ENCODE measurements at regions not wholly inside any gene's neighbourhood (a gene's known extent, or its start where the extent isn't known, plus 50 kb on each side); places are given as distances from the start of the nearest gene placed in this dataset.

DNA sequence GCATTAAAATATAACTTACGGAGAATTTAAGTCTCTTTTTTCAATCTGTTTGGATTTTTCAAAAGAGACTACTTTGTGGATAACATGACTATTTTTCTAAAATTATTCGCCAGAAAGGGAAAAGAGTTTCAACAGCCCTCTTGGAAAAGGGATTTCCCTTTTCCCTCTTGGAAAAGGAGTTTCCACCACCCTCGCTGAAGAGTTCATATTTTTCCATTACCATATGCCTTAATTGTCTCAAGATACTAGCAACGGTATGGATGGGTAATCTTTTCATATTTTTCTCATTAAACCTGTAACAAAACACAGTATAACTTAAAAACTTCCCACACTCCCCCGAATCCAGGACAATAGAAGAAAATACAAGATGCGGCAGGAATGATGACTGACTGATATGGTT, 66.1 kb upstream of the SPATA12 start:
- Histone ChIP-seq H3K4me1 (ENCODE audit: insufficient read depth) (peaks cover 11% of the 10 kb centered on the region), H3K27ac (no peak overlapping the region), H3K9me3 (no peaks in the 10 kb centered on the region), H3K4me3 (no peak overlapping the region), H3K27me3 (no peaks in the 10 kb centered on the region), H3K36me3 (no peaks in the 10 kb centered on the region)
- DNase-seq: no peak
- intact Hi-C loops (cut with DNase I): loop anchor here in 2 of 4 donors (10.0 kb wide), 1 partner anchor 170 kb away; the partner anchor contains the start of gene IL17RD (in 2 of the 2)
- TF ChIP-seq EP300 (IDR thresholded peaks at IDR 0.05) (no peak), POLR2A (IDR thresholded peaks at IDR 0.05) (no peak)
- TF ChIP-seq, protein P1, sequence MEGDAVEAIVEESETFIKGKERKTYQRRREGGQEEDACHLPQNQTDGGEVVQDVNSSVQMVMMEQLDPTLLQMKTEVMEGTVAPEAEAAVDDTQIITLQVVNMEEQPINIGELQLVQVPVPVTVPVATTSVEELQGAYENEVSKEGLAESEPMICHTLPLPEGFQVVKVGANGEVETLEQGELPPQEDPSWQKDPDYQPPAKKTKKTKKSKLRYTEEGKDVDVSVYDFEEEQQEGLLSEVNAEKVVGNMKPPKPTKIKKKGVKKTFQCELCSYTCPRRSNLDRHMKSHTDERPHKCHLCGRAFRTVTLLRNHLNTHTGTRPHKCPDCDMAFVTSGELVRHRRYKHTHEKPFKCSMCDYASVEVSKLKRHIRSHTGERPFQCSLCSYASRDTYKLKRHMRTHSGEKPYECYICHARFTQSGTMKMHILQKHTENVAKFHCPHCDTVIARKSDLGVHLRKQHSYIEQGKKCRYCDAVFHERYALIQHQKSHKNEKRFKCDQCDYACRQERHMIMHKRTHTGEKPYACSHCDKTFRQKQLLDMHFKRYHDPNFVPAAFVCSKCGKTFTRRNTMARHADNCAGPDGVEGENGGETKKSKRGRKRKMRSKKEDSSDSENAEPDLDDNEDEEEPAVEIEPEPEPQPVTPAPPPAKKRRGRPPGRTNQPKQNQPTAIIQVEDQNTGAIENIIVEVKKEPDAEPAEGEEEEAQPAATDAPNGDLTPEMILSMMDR (IDR thresholded peaks at IDR 0.05): no peak
- 85 to 90% (median 90%) methylated on average over 6 of the region's 6 CpGs for WGBS, 3 donors

DNA sequence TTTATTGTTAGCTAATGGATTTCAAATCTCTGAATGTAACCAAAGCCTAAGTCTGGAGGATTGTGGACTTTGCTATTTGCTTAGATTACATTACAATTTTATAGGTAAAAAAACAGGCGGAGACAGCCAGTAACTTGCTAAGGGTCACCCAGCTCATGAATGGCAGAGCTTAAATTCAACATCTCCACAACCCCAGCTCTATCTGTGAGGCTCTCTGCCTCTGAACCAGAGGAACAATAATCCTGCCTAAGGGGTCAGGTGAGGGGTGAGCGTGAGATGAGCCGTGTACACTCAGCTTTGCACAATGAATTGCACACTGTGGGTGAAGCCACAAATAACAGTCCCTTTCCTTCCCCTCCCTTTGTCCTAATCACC, 69.8 kb upstream of the SPATA12 start:
- no peak overlapping the region for H3K27ac ChIP-seq
- no peaks in the 10 kb centered on the region for H3K27me3 ChIP-seq
- no peaks in the 10 kb centered on the region for H3K36me3 ChIP-seq
- TF ChIP-seq POLR2A (IDR thresholded peaks at IDR 0.05) (no peak), EP300 (IDR thresholded peaks at IDR 0.05) (no peak)
- TF ChIP-seq, protein P1 (IDR thresholded peaks at IDR 0.05): no peak
- no peak overlapping the region for H3K4me3 ChIP-seq
- WGBS, 3 donors: 90 to 92% (median 92%) methylated on average over 3 of the region's 3 CpGs
- peaks cover 5% of the 10 kb centered on the region for H3K4me1 ChIP-seq (ENCODE audit: insufficient read depth)
- no peak for DNase-seq
- no peaks in the 10 kb centered on the region for H3K9me3 ChIP-seq
- intact Hi-C loops (cut with DNase I): loop anchor here in 2 of 4 donors (10.0 kb wide), 1 partner anchor 174 kb away; the partner anchor contains the start of gene IL17RD (in 2 of the 2)

DNA sequence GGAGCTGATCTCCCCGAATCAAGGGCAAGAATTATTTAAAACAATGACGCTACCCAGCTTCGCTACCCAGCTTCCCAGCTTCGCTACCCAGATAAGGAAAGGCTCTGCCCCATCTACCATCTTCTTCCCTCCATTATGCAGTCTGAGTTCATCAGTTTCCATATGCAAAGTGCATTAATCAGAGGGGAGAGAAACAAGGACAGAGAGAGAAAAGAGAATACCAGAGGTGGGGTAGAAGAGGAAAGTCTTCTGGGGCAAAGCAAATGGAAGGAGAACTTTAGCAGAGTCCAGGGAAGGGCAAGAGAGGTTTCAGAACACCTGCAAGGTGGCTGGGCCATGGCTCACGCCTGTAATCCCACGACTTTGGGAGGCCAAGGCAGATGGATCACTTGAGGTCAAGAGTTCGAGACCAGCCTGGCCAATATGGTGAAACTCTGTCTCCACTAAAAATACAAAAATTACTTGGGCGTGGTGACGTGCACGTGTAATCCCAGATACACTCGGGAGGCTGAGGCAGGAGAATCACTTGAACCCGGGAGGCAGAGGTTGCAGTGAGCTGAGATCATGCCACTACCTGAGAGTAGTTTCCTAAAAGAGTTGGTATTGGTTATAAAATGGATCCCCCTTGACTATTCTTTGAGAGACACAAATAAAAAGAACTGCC, 70.4 kb upstream of the SPATA12 start:
- Histone ChIP-seq H3K27me3 (no peaks in the 10 kb centered on the region), H3K4me3 (no peak overlapping the region), H3K36me3 (no peaks in the 10 kb centered on the region), H3K9me3 (no peaks in the 10 kb centered on the region), H3K4me1 (ENCODE audit: insufficient read depth) (peaks cover 10% of the 10 kb centered on the region), H3K27ac (peak overlapping the region in 1 of 2 donors; percentile 46)
- WGBS, 3 donors: 68 to 84% (median 76%) methylated on average over 12 of the region's 12 CpGs
- intact Hi-C loops (cut with DNase I): loop anchor here (2.0 to 10.0 kb wide), 7 partner anchors 65 to 287 kb away; partner anchors contain the start of genes ARHGEF3 (in 2 of the 4) and IL17RD (in 2 of the 4)
- no peak for TF ChIP-seq EP300 (IDR thresholded peaks at IDR 0.05)
- TF ChIP-seq, protein P1 (IDR thresholded peaks at IDR 0.05): no peak
- no peak for DNase-seq

DNA sequence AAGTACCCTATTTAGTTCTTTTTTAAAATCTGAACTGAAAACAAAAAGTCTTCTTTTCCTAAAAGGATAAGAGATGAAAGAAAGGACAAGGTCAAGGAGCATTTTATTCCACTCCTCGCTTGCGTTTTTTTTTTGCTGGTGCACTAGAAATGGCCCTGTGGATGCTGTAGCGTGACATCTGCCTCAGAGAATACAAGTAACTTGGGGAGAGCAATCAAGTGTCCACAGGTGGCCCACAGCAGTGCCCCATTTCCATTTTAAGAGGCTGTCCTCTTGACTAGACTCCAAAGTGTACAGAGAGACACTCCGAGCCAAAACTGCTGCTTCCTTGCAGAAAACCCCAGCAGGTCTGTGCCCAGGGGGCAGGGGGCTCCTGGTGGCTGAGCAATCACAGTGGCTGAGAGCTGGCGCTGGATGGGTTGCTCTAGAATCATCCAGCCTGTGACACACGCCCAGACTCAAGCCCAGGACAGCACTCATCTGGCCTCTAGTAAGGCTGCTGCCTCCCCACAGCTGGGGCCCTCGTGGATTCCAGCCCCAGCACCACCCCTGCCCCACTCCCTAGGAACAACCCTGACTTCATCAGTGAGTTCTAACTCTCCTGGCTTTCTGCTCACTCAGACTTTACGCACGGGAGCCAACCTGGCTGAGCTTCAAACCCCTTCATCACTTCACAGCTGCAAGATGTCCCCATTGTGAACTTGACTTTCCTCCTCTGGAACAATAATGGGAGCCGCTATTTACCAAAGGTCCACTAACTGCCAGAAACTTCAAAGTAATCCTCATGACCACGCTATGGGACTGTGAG, 71.1 kb upstream of the SPATA12 start:
- 26 to 37% (median 34%) methylated on average over 11 of the region's 11 CpGs for WGBS, 3 donors
- TF ChIP-seq EP300 (IDR thresholded peaks at IDR 0.05) (no peak), POLR2A (IDR thresholded peaks at IDR 0.05) (no peak)
- TF ChIP-seq, protein P1 (IDR thresholded peaks at IDR 0.05): no peak
- Histone ChIP-seq H3K9me3 (no peaks in the 10 kb centered on the region), H3K4me1 (ENCODE audit: insufficient read depth) (peaks cover 11% of the 10 kb centered on the region), H3K27ac (peak overlapping the region; percentile 44 to 46), H3K36me3 (no peaks in the 10 kb centered on the region), H3K4me3 (no peak overlapping the region), H3K27me3 (no peaks in the 10 kb centered on the region)
- intact Hi-C loops (cut with DNase I): loop anchor here (2.0 to 10.0 kb wide), 6 partner anchors 65 to 287 kb away; partner anchors contain the start of gene ARHGEF3 (in 2 of the 4)
- DNase-seq: peak in 3 of 5 donors; percentile 52 to 74 (median 71)
